ENCODE measurements at regions not wholly inside any gene's neighbourhood (a gene's known extent, or its start where the extent isn't known, plus 50 kb on each side); places are given as distances from the start of the nearest gene placed in this dataset.

- no peak overlapping the region for H2BK120ac ChIP-seq (ENCODE audit: low read depth, low read length, poor library complexity, severe bottlenecking)
- no peak overlapping the region for H3K27ac ChIP-seq (ENCODE audit: insufficient read length, low read depth, low read length)
- no peak overlapping the region for H2BK5ac ChIP-seq (ENCODE audit: insufficient read length, low read length)
- no peak overlapping the region for H3K4me2 ChIP-seq (ENCODE audit: insufficient read depth, insufficient read length, low read length)
- Mint-ChIP-seq H3K4me1 (no peaks in the 10 kb centered on the region), H3K27me3 (ENCODE audit: low read depth) (peaks cover 1% of the 10 kb centered on the region), H3K27ac (no peak overlapping the region), H3K4me3 (no peak overlapping the region), H3K9me3 (peaks cover 0 to 4% of the 10 kb centered on the region in 2 experiments; a peak in 1 of 5 replicates), H3K36me3 (ENCODE audit: insufficient read depth in 1 of 3, low read depth in 3 of 3) (no peaks in the 10 kb centered on the region; a peak in 1 of 7 replicates)
- no peak overlapping the region for H3K23ac ChIP-seq (ENCODE audit: insufficient read length, low read depth, low read length)
- no peaks in the 10 kb centered on the region for H3K23me2 ChIP-seq (ENCODE audit: insufficient read length, low read depth, low read length, poor library complexity, severe bottlenecking)
- H4K8ac ChIP-seq (replicated peaks; ENCODE audit: insufficient read length, low read depth, low read length) = no peak overlapping the region
- H2BK20ac ChIP-seq (ENCODE audit: low read depth, low read length, poor library complexity, severe bottlenecking) = no peak overlapping the region
- H2BK15ac ChIP-seq (ENCODE audit: low read depth, low read length) = no peak overlapping the region
- H3K27me3 ChIP-seq (ENCODE audit: insufficient read depth, low read length) = no peaks in the 10 kb centered on the region
- no peak overlapping the region for H3K14ac ChIP-seq (ENCODE audit: insufficient read depth, low read length)
- H4K5ac ChIP-seq (ENCODE audit: insufficient read length, low read depth, low read length) = no peak overlapping the region
- H2AFZ ChIP-seq (ENCODE audit: low read length) = no peak overlapping the region
- no peaks in the 10 kb centered on the region for H3K9me3 ChIP-seq (ENCODE audit: control insufficient read depth, low read depth, low read length)
- H3K4me1 ChIP-seq (ENCODE audit: insufficient read depth, low read length) = no peaks in the 10 kb centered on the region
- no peak overlapping the region for H2AK5ac ChIP-seq (ENCODE audit: insufficient read length, low read length)
- H3T11ph ChIP-seq (ENCODE audit: low read length) = no peak overlapping the region
- H2BK12ac ChIP-seq (ENCODE audit: insufficient read length, low read depth, low read length) = no peak overlapping the region
- no peak for TF ChIP-seq CTCF (conservative IDR thresholded peaks at IDR 0.05)
- no peak overlapping the region for H3K18ac ChIP-seq (ENCODE audit: insufficient read length, low read depth, low read length)
- no peaks in the 10 kb centered on the region for H3K79me2 ChIP-seq (ENCODE audit: insufficient read depth, low read length)
- no peaks in the 10 kb centered on the region for H4K20me1 ChIP-seq (ENCODE audit: control insufficient read depth, insufficient read depth, insufficient read length)
- H3K4ac ChIP-seq (ENCODE audit: low read depth, low read length) = no peak overlapping the region
- H4K91ac ChIP-seq (ENCODE audit: insufficient read length, low read depth, low read length) = no peak overlapping the region
- no CpG with 5 or more reads among the region's 2 CpGs for WGBS (ENCODE audit: extremely low coverage, insufficient read length, low lambda C conversion rate)
- no peaks in the 10 kb centered on the region for H3K79me1 ChIP-seq (ENCODE audit: insufficient read depth, low read depth, low read length, poor library complexity, severe bottlenecking)
- H3K9ac ChIP-seq (ENCODE audit: extremely low read depth, insufficient read length, low read length) = no peak overlapping the region
- no peak for DNase-seq
- no peak overlapping the region for H3K56ac ChIP-seq (ENCODE audit: insufficient read length, low read depth, low read length)
Observed at GRCh38 chr19:31214997-31215396, 134.2 kb downstream of the TSHZ3 start.

Data from H9 (cell line).